B cell (primary cell): ENCODE measurements at regions not wholly inside any gene's neighbourhood (a gene's known extent, or its start where the extent isn't known, plus 50 kb on each side); places are given as distances from the start of the nearest gene placed in this dataset.

ENCODE experiments used
- ATAC-seq: fragments of 200-7000 bp; cut with Tn5 transposase; one replicate; pipeline ENCODE4 v1.10.0; 2021; ENCODE audit warnings: low read depth, mild to moderate bottlenecking, moderate number of reproducible peaks, moderate library complexity
- CTCF ChIA-PET: fragments of 350-600 bp; sonication (Branson Sonifier 250); formaldehyde crosslinking; loops from one replicate; lab custom pipeline; 2021; ENCODE audit warnings: antibody characterized with exemption, inconsistent platforms; lab: Charles Lee
- POLR2A ChIA-PET: fragments of 350-600 bp; sonication (Branson Sonifier 250); formaldehyde crosslinking; loops from one replicate; lab custom pipeline; 2021; ENCODE audit warnings: antibody characterized with exemption; lab: Charles Lee
- DNase-seq: peaks from one replicate; pipeline ENCODE4 v3.0.0; 2013
- H2AFZ ChIP-seq: 2 replicates; pipeline ENCODE4 v1.6.1; 2012; ENCODE audit warnings: mild to moderate bottlenecking, low read depth, low read length; ENCODE audit not compliant: insufficient read depth, poor library complexity, severe bottlenecking
- H3K27ac ChIP-seq, 2 donors: 1 replicate in 1 of 2; 2 replicates in 1 of 2; pipeline ENCODE4 v1.5.1; 2012 to 2013; ENCODE audit warnings: low read length in 2 of 2, mild to moderate bottlenecking in 2 of 2, moderate library complexity in 1 of 2
- H3K27me3 ChIP-seq, 4 experiments: fragments of 200-600 bp in 1 of 4; sonication (generic) in 1 of 4; replicated peaks in 1 of 4; 1 replicate in 2 of 4; 2 replicates in 2 of 4; pipeline versions ENCODE4 v1.6.1 to v1.7.0; 2013 to 2016; ENCODE audit warnings: low read length in 3 of 4, mild to moderate bottlenecking in 2 of 4, mixed read lengths in 1 of 4, moderate library complexity in 1 of 4; ENCODE audit not compliant: insufficient read depth in 4 of 4, control insufficient read depth in 3 of 4; ENCODE audit errors: control extremely low read depth in 1 of 4
- H3K36me3 ChIP-seq, 2 experiments: replicated peaks in 1 of 2; 1 replicate in 1 of 2; 2 replicates in 1 of 2; pipeline versions ENCODE4 v1.6.1 to v1.7.1; 2013; ENCODE audit warnings: low read length in 1 of 2; ENCODE audit not compliant: insufficient read depth in 2 of 2, control insufficient read depth in 1 of 2; ENCODE audit errors: control extremely low read depth in 1 of 2, extremely low read depth in 1 of 2
- H3K4me1 ChIP-seq, 2 donors: fragments of 200-600 bp in 1 of 2; sonication (generic) in 1 of 2; 1 replicate in 1 of 2; 2 replicates in 1 of 2; pipeline versions ENCODE4 v1.5.1 to v1.6.1; 2013 to 2017; ENCODE audit warnings: low read length in 2 of 2; ENCODE audit not compliant: control insufficient read depth in 2 of 2, insufficient read depth in 2 of 2
- H3K4me2 ChIP-seq: replicated peaks from 2 replicates; pipeline ENCODE3; 2012; ENCODE audit warnings: mild to moderate bottlenecking, low read depth, low read length; ENCODE audit not compliant: poor library complexity, severe bottlenecking
- H3K4me3 ChIP-seq, 5 experiments: fragments of 200-600 bp in 1 of 5; sonication (generic) in 1 of 5; 1 replicate in 3 of 5; 2 replicates in 2 of 5; pipeline versions ENCODE4 v1.5.1 to v1.7.0; 2011 to 2016; ENCODE audit warnings: low read length in 4 of 5, mild to moderate bottlenecking in 4 of 5, low read depth in 2 of 5, control low read depth in 1 of 5, moderate library complexity in 1 of 5; ENCODE audit not compliant: insufficient read depth in 1 of 5; ENCODE audit errors: control extremely low read depth in 1 of 5, extremely low read depth in 1 of 5
- H3K79me2 ChIP-seq: fragments of 200-600 bp; sonication (generic); one replicate; pipeline ENCODE4 v1.6.0; 2016; ENCODE audit warnings: low read length; ENCODE audit not compliant: control insufficient read depth, insufficient read depth
- H3K9ac ChIP-seq: fragments of 200-600 bp; sonication (generic); 2 replicates; pipeline ENCODE4 v1.6.1; 2017; ENCODE audit warnings: mild to moderate bottlenecking, low read length, moderate library complexity
- H3K9me3 ChIP-seq, 3 donors: one replicate each; pipeline versions ENCODE4 v1.6.1 to v1.7.1; 2013; ENCODE audit warnings: low read length in 2 of 3; ENCODE audit not compliant: control insufficient read depth in 2 of 3, insufficient read depth in 1 of 3; ENCODE audit errors: control extremely low read depth in 1 of 3
- H4K20me1 ChIP-seq: 2 replicates; pipeline ENCODE4 v1.6.0; 2012; ENCODE audit warnings: mild to moderate bottlenecking, low read length; ENCODE audit not compliant: insufficient read depth, control insufficient read depth, poor library complexity, severe bottlenecking
- H3K27ac Mint-ChIP-seq: one replicate; pipeline ENCODE4 v1.8.0; 2021; ENCODE audit warnings: mixed read lengths
- H3K27me3 Mint-ChIP-seq: one replicate; pipeline ENCODE4 v1.8.0; 2021; ENCODE audit warnings: mixed read lengths
- H3K4me1 Mint-ChIP-seq: one replicate; pipeline ENCODE4 v1.8.0; 2021; ENCODE audit warnings: mixed read lengths
- H3K4me3 Mint-ChIP-seq: one replicate; pipeline ENCODE4 v1.8.0; 2021; ENCODE audit warnings: mixed read lengths
- H3K9me3 Mint-ChIP-seq: one replicate; pipeline ENCODE4 v1.8.0; 2022; ENCODE audit warnings: mixed read lengths; ENCODE audit not compliant: insufficient read depth
- EZH2 ChIP-seq: IDR thresholded peaks from 2 replicates; pipeline ENCODE4 v1.6.1; 2012; ENCODE audit warnings: borderline replicate concordance, low read depth, mild to moderate bottlenecking, moderate library complexity, low read length; ENCODE audit not compliant: insufficient read depth, poor library complexity, severe bottlenecking
- WGBS: methylation state at CpG from one replicate; pipeline ENCODE4 v1.1.5; 2013; ENCODE audit warnings: missing lambda C conversion rate; ENCODE audit not compliant: insufficient coverage; 5-methylcytosine and 5-hydroxymethylcytosine counted together
- intact Hi-C: fragments of 100-400 bp; cut with micrococcal nuclease; formaldehyde crosslinking; loops from one replicate; pipeline ENCODE4 v1.10.0; 2022
- TF ChIP-seq, protein P1 (sequence below): fragments of 200-600 bp; IDR thresholded peaks from one replicate; pipeline ENCODE4 v1.8.0; 2022; ENCODE audit warnings: antibody characterized with exemption, mild to moderate bottlenecking

GRCh38 chr2:123500988-123501387, 524.1 kb upstream of the CNTNAP5 start:
- Histone ChIP-seq H3K27ac (no peak overlapping the region), H3K36me3 (no peaks in the 10 kb centered on the region), H4K20me1 (no peaks in the 10 kb centered on the region), H3K79me2 (no peaks in the 10 kb centered on the region), H3K9ac (no peak overlapping the region), H2AFZ (no peak overlapping the region), H3K4me2 (no peak overlapping the region), H3K27me3 (no peaks in the 10 kb centered on the region), H3K4me3 (no peak overlapping the region), H3K4me1 (no peaks in the 10 kb centered on the region), H3K9me3 (peaks cover 0 to 2% (median 0%) of the 10 kb centered on the region in 3 donors)
- intact Hi-C loops, result no loop called here
- DNase-seq (no peak), ATAC-seq (no peak)
- no peaks in the 10 kb centered on the region for H3K27me3 Mint-ChIP-seq
- H3K4me3 Mint-ChIP-seq, result no peak overlapping the region
- no peaks in the 10 kb centered on the region for H3K9me3 Mint-ChIP-seq
- TF ChIP-seq EZH2, result no peak
- TF ChIP-seq, protein P1, sequence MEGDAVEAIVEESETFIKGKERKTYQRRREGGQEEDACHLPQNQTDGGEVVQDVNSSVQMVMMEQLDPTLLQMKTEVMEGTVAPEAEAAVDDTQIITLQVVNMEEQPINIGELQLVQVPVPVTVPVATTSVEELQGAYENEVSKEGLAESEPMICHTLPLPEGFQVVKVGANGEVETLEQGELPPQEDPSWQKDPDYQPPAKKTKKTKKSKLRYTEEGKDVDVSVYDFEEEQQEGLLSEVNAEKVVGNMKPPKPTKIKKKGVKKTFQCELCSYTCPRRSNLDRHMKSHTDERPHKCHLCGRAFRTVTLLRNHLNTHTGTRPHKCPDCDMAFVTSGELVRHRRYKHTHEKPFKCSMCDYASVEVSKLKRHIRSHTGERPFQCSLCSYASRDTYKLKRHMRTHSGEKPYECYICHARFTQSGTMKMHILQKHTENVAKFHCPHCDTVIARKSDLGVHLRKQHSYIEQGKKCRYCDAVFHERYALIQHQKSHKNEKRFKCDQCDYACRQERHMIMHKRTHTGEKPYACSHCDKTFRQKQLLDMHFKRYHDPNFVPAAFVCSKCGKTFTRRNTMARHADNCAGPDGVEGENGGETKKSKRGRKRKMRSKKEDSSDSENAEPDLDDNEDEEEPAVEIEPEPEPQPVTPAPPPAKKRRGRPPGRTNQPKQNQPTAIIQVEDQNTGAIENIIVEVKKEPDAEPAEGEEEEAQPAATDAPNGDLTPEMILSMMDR, result no peak
- H3K27ac Mint-ChIP-seq, result no peak overlapping the region
- WGBS, result no CpG with 5 or more reads among the region's 2 CpGs
- CTCF ChIA-PET, result no interaction called here
- no peaks in the 10 kb centered on the region for H3K4me1 Mint-ChIP-seq
- POLR2A ChIA-PET, result no interaction called here

DNA sequence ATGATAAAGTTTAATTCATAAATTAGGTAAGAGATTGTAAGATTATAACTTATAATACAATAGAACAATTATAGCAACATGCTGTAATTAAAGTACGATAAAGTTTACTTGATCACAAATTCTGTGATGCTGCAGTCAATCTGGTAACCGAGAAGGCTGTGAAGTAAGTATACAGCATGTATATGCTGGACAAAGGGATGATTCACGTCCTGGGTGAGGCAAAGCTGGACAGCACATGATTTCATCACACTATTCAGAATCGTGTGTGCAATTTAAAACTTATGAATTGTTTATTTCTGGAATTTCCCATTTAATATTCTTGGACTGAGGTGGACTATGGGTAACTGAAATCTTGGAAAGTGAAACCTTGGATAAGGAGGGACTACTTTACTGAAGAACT, 522.2 kb upstream of the CNTNAP5 start:
- Histone ChIP-seq H4K20me1 (no peaks in the 10 kb centered on the region), H3K4me2 (no peak overlapping the region), H3K4me1 (no peaks in the 10 kb centered on the region), H3K27ac (no peak overlapping the region), H3K9me3 (peaks cover 0 to 2% (median 0%) of the 10 kb centered on the region in 3 donors), H3K36me3 (no peaks in the 10 kb centered on the region), H3K79me2 (no peaks in the 10 kb centered on the region), H3K9ac (no peak overlapping the region), H2AFZ (no peak overlapping the region), H3K27me3 (no peaks in the 10 kb centered on the region), H3K4me3 (no peak overlapping the region)
- H3K27ac Mint-ChIP-seq, result no peak overlapping the region
- WGBS, result no CpG with 5 or more reads among the region's 4 CpGs
- H3K9me3 Mint-ChIP-seq, result no peaks in the 10 kb centered on the region
- no peak overlapping the region for H3K4me3 Mint-ChIP-seq
- no peak for ATAC-seq
- no peaks in the 10 kb centered on the region for H3K27me3 Mint-ChIP-seq
- ChIA-PET POLR2A (no interaction called here), CTCF (no interaction called here)
- no peaks in the 10 kb centered on the region for H3K4me1 Mint-ChIP-seq
- no peak for DNase-seq
- TF ChIP-seq, protein P1, result no peak
- TF ChIP-seq EZH2, result no peak
- intact Hi-C loops, result no loop called here
